Right forelimb (tissue), 1 donor: ENCODE measurements at regions not wholly inside any gene's neighbourhood (a gene's known extent, or its start where the extent isn't known, plus 50 kb on each side); places are given as distances from the start of the nearest gene placed in this dataset.

Source experiments
- DNase-seq: peaks from one replicate; pipeline ENCODE4 v3.0.0-alpha.2; 2018

GRCh38 chr1:22221233-22221780, 78.4 kb upstream of the WNT4 start:
- no peak for DNase-seq

- peak; percentile 16 for DNase-seq
These were observed 79.8 kb upstream of the WNT4 start for GRCh38 chr1:22222723-22223122.

- no peak for DNase-seq
These were observed 80.3 kb upstream of the WNT4 start for GRCh38 chr1:22223176-22223575.

- no peak for DNase-seq
These were observed 81.2 kb upstream of the WNT4 start for GRCh38 chr1:22224091-22224490.

GRCh38 chr1:22224631-22225030, 81.7 kb upstream of the WNT4 start:
- no peak for DNase-seq

GRCh38 chr1:22225858-22226589, 83.1 kb upstream of the WNT4 start:
- no peak for DNase-seq

- DNase-seq: no peak
These were observed 85.2 kb upstream of the WNT4 start for GRCh38 chr1:22228074-22228473.

- no peak for DNase-seq
These were observed 85.6 kb upstream of the WNT4 start for GRCh38 chr1:22228505-22228911.

- DNase-seq: no peak
These were observed 86.5 kb upstream of the WNT4 start for GRCh38 chr1:22229379-22229778.

- no peak for DNase-seq
These were observed 88.2 kb upstream of the WNT4 start for GRCh38 chr1:22231068-22231593.

- no peak for DNase-seq
These were observed 89.2 kb upstream of the WNT4 start for GRCh38 chr1:22231995-22232690.

GRCh38 chr1:22233222-22233621, 90.3 kb upstream of the WNT4 start:
- DNase-seq: no peak

GRCh38 chr1:22234476-22235030, 91.7 kb upstream of the WNT4 start:
- no peak for DNase-seq

GRCh38 chr1:22236166-22236565, 93.3 kb upstream of the WNT4 start:
- DNase-seq: no peak

- DNase-seq: no peak
These were observed 94.0 kb upstream of the WNT4 start for GRCh38 chr1:22236900-22237299.

- DNase-seq: no peak
These were observed 94.7 kb upstream of the WNT4 start for GRCh38 chr1:22237433-22238093.

GRCh38 chr1:22238356-22239224, 95.7 kb upstream of the WNT4 start:
- no peak for DNase-seq

GRCh38 chr1:22239378-22239777, 96.5 kb upstream of the WNT4 start:
- no peak for DNase-seq

- DNase-seq: no peak
These were observed 98.4 kb upstream of the WNT4 start for GRCh38 chr1:22241250-22241649.

- DNase-seq: no peak
These were observed 98.9 kb upstream of the WNT4 start for GRCh38 chr1:22241811-22242210.

GRCh38 chr1:22245100-22245650, 102.3 kb upstream of the WNT4 start:
- no peak for DNase-seq

- no peak for DNase-seq
These were observed 102.8 kb upstream of the WNT4 start for GRCh38 chr1:22245726-22246125.
